CD1c-positive myeloid dendritic cell (primary cell): ENCODE measurements at regions not wholly inside any gene's neighbourhood (a gene's known extent, or its start where the extent isn't known, plus 50 kb on each side); places are given as distances from the start of the nearest gene placed in this dataset.

ENCODE experiments used
- DNase-seq: peaks from one replicate; pipeline ENCODE4 v3.0.0-alpha.2; 2016; ENCODE audit errors: extremely low spot score

GRCh38 chr4:65789341-65789740, 119.1 kb upstream of the EPHA5 start:
- no peak for DNase-seq

- no peak for DNase-seq
Measured at GRCh38 chr4:65777270-65777669, 107.0 kb upstream of the EPHA5 start.

GRCh38 chr4:65773636-65774035, 103.3 kb upstream of the EPHA5 start:
- DNase-seq: no peak

- DNase-seq: no peak
Measured at GRCh38 chr4:65747386-65747785, 77.1 kb upstream of the EPHA5 start.

GRCh38 chr4:65738134-65738533, 67.8 kb upstream of the EPHA5 start:
- no peak for DNase-seq

- no peak for DNase-seq
Measured at GRCh38 chr4:65737672-65738071, 67.4 kb upstream of the EPHA5 start.

- DNase-seq: no peak
Measured at GRCh38 chr4:65724973-65725372, 54.7 kb upstream of the EPHA5 start.
